Adrenal gland (tissue), 5 donors: ENCODE measurements at regions not wholly inside any gene's neighbourhood (a gene's known extent, or its start where the extent isn't known, plus 50 kb on each side); places are given as distances from the start of the nearest gene placed in this dataset.

Experiments used
- CTCF ChIP-seq, 6 experiments: fragments of 450-650 bp in 4 of 6; fragments of 200-600 bp in 2 of 6; sonication (generic) in 1 of 6; IDR thresholded peaks; 1 replicate in 5 of 6; 2 replicates in 1 of 6; pipeline versions ENCODE4 v1.5.1 to v1.8.0; 2016 to 2021; ENCODE audit warnings: antibody characterized with exemption in 6 of 6, mild to moderate bottlenecking in 2 of 6, moderate library complexity in 1 of 6
- POLR2A ChIP-seq, 2 donors: fragments of 450-650 bp; IDR thresholded peaks; one replicate each; pipeline ENCODE4 v1.6.1; 2017; ENCODE audit warnings: antibody characterized with exemption in 2 of 2, mild to moderate bottlenecking in 2 of 2, moderate library complexity in 1 of 2
- donor health status: DM: no; HTN: no; CAD: no.

GRCh38 chr13:26132756-26133155 is 80.9 kb upstream of the SHISA2 start:
- TF ChIP-seq CTCF (IDR thresholded peaks at IDR 0.05) (peak in 4 of 6 experiments; percentile 19 to 50 (median 32)), POLR2A (IDR thresholded peaks at IDR 0.05) (no peak)
